HG03457 (cell line): ENCODE measurements at regions not wholly inside any gene's neighbourhood (a gene's known extent, or its start where the extent isn't known, plus 50 kb on each side); places are given as distances from the start of the nearest gene placed in this dataset.

ENCODE experiments used
- ATAC-seq: cut with Tn5 transposase; IDR thresholded peaks from one replicate; pipeline ENCODE4 v1.9.1; 2021; ENCODE audit warnings: moderate number of reproducible peaks; ENCODE audit not compliant: unreplicated experiment

DNA sequence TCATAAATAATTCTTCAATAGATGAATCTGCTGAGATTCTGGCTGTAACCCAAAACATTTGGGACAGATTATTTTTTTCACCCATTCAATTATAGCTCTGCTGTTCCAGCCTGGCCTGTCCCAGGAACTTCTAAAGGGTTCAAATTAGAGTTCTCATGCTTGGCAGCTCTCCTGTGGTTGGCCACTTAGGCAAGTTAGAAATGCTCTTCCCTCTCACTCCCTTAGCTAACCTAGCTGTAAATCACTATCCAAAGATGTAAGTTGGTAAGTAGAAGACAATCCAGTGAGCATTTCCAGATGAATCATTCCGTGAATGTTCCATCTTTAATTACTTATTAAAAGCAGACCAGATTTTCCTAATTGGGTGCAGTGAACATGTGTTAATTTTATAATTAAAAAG is 760.4 kb upstream of the TBX3 start:
- no peak for ATAC-seq

DNA sequence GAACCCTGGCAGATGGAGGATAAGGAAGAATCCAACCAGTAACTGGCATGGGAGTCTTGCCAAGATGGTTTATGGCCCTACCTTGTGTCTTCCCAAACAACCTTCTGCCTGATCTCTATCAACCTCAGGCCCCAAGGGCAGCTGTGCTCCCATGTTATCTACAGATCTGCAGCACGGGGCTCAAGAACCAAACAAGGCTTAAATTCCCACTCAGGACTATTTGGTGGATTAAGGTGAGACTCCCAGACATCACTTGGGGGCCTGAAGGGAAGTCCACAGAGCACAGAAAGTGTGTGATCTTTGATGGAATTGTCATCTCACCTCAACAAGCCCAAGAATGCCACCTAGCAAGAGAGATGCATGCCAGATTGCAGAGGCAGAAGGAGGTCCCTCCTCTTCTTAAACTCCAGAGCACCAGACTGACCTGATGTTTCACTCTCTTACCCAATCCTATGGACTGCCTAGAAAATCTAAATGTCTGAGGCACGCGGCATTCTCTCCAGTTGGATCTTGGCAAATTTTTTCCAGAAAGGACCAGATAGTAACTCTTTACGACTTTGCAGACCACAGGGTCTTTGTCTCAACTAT is 759.5 kb upstream of the TBX3 start:
- no peak for ATAC-seq

DNA sequence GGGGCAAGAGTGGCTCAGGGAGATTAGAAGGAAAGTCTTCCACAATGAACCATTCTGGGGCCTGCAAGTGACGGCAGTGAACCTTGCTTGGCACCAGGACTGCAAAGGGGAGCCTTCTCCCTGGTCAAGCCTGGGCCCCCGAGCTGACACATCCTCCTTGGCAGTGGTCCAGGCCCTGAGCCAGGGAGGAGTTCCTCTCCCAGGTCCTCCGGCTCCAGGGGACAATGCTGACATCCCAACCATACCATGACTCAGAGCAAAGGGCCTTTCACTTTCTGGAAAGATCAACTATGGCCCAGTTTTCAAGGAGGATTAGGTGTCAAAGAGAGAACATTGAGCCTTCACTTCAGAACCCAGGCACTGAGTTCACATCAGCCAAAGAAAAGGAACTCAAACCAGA is 756.5 kb upstream of the TBX3 start:
- no peak for ATAC-seq

DNA sequence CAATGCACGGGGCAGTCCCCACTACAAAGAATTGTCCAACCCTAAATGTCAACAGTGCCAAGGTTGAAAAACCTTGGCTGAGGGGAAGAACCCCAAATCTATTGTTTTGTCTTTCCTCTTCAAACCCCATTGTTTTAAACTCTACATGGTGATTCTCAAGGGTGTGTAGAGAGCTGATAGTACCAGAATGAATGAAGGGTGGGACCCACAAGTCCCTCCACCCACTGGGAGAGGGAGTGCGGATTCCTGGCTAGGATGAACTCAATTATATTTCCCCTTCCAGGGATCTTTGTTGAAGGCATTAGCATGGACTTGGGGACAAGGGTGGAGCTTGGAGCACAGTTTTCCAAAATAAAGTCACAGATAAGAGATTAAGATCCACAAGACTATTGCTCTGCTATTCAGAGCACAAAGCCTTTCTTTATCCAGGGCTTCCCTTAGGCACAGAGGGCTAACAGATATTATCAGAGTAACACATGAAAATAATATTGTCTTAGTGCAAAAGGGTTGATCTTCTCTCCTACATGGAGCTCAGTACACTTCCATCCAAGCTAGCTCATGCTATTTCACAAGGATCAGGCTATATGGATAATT is 755.1 kb upstream of the TBX3 start:
- no peak for ATAC-seq

DNA sequence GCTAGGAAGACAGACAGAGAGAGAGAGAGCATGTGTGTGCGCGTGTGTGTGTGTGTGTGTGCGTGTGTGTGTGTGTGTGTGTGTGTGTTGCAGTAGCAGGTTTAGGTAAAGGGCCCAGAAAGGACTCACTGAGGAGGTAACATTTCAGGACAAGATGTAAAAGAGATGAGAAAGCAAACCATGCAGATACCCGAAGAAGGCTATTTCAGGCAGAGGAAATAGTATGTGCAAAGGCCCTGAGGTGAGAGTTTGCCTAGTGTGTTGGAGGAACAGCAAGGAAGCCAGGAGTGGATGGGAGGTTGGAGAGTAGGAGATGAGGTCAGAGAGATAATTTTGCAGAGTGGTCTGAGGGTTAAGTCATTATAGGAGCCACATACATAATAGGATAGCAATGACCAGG is 754.3 kb upstream of the TBX3 start:
- no peak for ATAC-seq

DNA sequence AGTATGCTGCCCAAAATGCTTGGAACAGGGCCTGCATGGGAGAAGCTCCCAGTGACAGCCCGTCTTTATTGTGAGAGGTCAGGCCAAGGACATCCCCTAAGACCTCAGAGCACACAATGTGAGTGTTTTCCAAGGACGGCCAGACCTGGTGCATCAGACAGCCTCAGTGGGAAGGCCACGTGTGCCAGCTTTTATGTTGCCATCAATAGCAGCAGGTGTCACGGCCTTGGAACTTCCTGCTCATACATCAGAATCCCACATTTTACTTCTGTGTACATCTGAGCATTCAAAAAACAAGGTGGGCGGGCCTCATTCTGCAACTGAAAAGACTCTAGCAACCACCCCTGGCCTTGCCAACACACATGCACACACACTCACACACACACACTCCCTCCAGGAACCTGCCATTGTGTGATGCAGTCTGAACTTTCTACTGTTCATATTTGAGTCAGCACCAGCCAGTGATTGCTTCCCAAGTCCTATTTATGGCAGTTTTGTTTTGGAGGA is 753.1 kb upstream of the TBX3 start:
- ATAC-seq, result no peak

DNA sequence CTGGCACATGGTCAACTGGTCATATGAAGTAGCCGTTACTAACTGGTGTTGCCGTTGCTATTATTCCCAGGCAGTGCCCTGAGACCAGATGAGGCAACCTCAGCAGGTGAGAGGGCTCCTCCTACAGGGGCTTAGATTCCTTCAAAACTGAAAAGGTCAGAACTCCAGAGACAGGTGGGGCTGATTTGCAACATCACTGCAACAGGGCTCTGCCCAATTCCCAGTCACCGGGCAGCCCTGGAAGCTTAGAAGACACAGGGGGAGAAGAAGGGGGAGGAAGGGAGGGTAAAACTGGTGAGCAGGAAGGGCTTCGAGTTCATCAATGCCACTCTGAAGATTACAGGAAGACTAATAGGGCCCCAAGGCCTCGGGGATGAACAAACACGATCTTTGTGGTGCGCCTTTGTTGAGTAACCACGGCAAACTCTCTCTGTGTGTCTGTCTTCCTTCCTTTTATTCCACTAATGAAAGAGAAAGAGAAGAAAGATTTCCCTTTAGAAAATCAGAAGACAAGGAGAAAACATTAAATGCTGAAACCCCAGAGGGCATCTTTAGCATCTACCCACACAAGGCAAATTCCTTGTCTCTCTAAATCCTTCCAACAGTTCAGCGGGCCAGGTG is 749.1 kb upstream of the TBX3 start:
- no peak for ATAC-seq

DNA sequence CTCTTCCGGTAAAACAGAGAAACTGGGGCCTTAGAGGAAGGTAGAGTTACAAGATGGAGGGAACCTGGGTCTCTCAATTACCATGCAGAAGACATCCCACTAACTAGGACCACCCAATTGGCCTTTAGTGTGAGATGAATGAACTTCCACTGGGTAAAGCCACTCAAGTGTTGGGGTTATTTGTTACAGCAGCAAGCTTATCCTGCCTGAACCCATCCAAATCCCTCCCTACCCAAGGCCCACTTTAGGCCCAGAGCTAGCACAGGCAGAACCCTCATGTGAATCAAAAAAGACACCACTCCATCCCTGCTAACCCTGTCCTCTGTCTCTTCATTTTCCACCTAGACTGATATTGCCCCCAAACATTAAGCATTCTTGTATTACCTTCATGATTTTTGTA is 746.7 kb upstream of the TBX3 start:
- ATAC-seq, result no peak

DNA sequence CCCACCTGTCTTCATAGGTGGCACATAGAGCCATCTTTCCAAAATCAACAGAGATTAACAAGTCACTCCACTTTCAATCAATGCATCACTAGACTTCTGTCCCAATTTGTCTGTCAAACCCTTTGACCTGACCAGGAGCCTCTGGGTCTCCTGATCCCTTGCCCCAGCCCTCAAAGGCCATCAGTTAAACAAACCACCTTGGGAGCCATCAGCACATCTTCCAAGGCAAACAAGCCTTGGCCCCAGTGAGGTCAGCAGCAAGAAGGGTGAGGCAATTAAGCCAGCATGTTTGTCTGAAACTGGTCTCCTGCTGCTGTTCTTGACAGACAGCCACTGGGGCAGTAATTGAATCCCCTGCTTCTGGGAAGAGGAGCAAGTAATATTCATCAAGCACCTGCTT is 742.8 kb upstream of the TBX3 start:
- ATAC-seq, result no peak

DNA sequence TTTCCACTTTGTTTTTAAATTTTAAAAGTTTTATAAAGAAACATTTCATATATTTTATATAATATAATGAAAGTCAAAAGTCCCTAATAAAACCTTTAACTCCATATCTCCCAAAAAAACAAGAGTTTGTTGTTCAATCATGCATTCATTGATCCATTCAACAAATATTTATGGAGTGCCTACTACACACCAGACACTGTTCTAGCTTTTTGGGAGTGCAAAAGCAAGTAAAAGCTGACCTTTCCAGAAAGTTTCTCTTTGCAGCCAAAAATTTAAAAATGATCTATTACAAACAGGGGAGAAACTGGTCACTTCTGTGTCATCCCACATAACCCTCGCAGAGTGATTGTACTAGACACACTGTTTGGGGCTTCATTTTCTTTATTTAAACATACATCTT is 740.0 kb upstream of the TBX3 start:
- ATAC-seq, result no peak

DNA sequence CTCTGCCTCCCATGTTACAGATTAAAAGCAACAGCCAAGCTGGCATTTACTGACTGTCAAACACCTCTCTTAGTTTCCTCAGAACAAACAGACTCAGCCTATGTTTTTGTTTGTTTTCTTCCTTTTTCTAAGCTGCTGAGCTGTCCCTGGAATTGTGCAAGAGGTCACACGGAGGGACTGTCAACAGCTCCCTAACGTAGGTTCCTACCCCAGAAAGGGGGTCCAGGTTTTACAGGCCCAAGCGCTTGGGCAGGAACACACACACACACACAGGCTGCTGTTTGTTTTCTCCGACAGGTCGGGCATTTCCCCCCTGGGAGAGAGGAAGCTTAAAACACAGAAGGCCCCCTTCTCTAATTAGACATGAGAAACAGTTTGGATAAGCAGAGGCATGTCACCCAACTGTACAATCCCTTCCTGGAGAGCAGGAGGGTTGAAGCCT is 739.6 kb upstream of the TBX3 start:
- no peak for ATAC-seq

DNA sequence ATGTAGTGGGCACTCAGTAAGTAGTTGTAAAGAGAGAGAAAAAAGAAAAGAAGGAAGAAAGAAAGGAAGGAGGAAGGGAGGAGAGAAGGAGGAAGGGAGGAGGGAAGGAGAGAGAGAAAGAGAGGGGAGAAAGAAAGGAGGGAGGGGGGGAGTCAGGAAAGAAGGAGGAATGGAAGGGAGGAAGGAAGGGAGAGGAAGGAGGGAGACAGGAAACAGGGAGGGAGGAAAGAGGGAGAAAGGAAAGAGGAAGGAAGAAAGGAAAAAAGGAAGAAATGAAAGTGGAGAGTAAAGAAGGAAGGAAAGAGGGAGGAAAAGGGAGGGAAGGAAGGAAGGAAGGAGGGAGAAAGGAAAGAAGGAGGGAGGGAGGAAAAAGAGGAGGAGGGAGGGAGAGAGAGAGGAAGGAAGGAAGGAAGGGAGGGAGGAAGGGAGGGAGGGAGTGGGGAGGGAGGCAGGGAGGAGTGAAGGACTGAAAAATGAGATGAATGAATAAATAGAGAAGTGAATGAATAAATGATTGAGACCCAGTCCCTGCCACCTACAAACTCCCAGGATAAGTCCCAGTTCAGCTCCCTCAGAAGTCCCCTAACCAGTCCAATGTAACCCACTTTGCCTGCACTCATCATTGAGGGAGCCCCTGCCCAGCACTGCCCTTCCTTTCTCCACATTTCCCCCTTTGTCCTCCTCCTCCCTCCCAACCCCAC is 739.0 kb upstream of the TBX3 start:
- no peak for ATAC-seq

DNA sequence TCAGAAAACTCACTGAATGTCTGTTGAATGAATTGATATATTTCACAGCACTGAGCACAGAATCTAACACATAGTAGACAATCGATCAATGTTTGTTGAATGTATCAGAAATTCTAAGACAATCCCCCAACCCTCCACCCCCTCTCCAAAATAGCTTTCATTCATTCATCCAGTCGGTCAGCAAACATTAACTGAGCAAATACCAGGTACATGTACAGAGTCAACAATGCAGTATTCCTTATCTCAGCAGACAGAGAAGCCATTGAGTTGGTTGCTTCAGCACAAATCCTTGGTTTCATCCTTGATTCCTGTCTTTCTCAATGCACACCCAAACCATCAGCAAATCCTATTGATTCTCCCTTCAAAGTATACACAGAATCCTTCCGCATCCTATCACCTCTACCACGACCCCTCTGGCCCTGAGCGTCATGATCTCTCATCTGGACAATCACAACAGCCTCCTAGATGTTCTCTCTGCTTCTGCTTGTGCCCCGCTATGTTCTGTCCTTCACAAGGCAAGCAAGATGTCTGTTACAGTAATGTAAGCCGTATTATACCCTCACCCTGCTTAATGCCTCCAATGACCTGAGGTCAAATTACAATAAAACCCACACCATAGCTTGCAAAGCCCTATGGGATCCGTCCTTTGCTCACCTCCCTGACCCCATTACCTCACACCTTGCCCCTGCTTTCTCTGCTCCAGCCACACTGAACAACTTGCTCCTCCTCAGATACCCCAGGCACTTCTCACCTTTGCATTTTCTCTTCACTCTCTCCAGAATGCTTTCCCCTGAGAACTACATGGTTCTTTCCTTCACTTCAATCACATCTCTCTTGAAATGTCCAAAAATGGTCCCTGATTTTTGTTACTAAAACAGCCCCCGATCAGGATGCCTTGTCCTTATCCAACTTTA is 738.1 kb upstream of the TBX3 start:
- no peak for ATAC-seq

DNA sequence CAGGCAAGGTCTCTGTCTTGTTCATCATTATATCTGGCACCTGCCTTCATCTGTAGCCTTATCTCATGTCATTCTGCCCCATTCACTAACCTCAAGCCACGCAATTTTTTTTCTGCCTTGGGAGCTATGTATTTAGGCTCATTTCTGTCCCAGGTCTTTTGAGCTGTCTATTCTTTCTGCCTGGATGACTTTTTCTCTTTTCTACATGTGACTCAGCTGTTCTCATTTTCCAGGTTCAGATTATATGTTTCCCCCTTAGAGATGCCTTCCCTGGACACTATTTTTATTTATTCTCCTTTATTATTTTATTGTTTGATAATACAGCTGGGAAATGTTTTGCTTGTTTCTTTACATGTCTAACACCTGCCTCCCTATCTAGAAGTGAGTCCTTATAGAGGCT is 737.4 kb upstream of the TBX3 start:
- ATAC-seq, result no peak

DNA sequence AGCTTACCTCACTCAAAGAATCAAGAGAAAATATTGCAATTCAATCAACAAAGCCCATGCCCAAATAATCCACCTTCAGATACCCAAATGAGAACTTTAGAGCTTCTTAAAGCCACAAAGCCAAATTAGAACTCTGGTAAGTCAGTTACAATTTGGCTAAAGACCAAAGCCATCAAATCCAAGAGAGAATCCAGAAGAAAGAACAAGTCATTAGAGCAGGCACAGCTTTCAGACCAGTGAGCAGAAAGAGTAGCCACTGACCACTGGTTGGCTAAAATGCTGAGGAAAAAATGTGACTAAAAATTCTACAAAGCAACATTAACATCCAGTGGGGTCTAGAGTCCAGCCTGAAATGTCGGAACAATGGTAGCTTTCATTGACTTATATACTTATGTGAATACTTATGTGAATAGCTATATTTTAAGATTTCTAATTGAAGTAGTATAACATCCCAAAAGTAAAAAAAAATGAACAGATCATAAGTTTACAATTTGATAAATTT is 735.2 kb upstream of the TBX3 start:
- no peak for ATAC-seq

DNA sequence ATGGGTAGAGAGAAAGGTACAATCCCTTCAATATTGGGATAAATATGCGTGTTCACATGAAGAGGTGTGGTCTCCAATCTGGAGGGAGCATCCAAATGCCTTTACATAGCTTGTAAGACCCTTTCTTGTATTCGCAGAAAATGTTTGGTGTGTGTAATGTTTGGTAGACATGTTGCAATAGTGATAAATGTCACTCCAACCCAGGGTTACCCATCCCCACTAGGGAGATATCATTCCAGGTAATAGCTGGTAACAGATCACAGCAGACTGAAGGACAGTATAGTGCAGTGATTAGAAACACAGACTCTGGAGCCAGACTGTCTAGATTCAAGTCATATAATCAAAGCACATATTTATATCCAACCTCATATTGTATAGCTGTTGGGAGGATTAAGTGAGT is 733.6 kb upstream of the TBX3 start:
- no peak for ATAC-seq

DNA sequence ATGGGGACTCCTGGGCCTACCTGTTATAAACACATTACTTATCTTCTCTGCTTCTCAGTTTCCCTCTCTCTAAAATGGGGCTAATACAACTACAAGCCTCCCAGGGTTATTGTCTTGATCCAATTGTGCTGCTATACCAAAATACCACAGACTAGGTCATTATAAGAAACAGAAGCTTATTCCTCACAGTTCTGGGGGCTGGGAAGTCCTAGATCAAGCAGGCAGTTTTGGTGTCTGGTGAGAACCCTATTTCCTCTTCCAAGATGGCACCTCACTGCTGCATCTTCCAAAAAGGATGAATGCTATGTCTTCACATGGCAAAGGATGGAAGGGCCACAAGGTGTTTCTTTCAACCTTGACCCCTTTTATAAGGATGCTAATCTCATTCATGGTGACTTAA is 732.9 kb upstream of the TBX3 start:
- ATAC-seq, result no peak

DNA sequence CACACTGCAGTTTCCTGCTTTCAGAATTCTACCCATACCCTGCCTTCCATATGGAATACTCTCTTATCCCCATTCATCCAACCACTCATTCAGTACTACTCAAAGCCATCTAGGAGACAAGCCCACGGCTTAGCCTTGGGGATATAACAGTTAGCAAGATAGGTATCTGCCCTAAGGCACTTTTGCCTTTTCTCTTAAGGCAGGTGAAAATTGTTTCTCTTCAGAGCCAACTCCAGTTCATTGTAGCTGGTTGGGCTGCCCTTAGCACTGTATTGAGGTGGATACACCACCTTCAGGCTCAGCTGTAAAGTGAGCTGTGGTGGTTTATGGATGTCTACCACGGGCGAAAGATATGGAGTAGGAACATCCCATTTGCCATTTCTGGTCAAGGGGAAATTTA is 729.7 kb upstream of the TBX3 start:
- ATAC-seq, result no peak

DNA sequence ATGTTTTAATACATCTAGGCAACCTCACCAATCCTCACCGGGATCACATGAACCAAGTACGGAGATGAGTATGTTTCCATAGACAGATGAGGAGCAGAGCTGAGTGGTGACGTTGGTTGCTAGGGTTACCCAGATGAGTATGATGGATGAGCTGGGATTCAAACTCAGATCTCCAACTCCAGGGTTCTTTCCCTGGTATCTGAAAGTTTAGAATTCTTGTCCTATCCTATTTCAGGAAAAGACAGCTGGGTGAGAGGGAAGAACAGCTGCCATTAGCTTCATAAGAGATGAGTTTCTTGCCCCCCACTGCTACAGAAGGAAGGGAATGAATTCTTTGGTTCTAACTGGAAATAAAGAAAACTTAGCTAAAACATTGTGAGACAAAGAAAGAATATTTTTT is 728.9 kb upstream of the TBX3 start:
- no peak for ATAC-seq

DNA sequence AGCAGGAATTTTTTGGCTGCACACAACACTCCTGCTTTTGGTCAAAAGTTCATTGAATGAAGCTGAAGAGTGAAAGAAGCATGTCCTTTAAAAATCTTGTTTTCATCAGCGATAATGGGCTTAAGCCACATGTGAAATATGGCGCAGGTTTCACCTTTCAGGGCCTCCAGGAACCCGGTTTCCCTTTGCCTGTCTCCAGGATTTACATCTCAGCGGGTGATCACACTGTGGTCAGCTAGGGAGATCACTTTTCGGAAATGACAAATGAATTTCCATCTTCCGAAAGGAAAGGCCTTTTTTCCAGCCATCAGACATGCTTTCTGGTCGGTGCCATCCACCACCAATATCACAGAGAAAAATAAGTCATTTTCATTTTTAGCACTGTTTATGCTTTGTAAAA is 727.1 kb upstream of the TBX3 start:
- ATAC-seq, result no peak

DNA sequence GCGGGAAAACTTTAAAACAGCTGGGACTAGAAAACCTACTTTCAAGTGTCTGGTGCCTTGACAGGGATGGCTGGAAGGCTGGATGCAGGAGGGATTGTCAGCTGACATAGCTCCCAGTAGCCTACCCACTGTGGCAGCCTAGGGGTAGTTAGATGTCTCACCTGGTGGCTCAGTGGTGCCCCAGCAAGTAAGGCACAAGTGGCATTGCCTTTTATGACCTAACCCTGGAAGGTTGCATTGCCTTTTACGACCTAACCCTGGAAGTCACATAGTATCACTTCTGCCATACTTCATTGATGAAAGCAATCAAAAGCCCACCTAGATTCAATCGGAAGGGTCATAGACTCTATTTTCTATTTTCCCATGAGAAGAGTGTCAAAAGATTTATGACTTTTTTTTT is 724.7 kb upstream of the TBX3 start:
- ATAC-seq, result no peak
